ENCODE measurements at regions not wholly inside any gene's neighbourhood (a gene's known extent, or its start where the extent isn't known, plus 50 kb on each side); places are given as distances from the start of the nearest gene placed in this dataset.

DNA sequence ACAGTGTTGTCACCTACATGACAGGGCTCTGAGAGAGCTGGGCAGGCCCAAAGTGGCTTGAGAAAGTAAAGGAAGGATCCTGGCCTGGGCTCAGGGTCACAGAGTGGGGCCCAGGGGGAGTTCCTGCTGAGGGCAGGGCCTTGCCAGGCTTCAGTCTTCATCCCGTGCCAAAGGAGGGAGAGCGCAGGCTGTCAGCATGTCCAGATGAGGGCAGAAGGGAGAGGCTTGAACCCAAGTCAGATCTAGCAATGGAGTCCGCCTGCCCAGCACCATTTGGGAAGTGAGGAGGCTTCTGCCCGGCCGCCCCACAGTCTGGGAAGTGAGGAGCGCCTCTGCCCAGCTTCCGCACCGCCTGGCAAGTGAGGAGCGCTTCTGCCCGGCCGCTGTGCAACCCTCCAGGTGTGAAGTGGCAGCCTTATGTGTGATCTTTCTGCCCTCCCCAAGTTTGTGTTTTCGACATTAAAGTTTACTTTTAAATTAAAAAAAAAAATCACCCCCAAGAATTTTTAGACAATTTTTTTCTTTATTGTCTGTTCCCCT lies 303.6 kb upstream of the PROK2 start:
- in situ Hi-C loops (cut with MboI; ENCODE audit: low sequenced_read_pairs in 4 of 4) (no loop called here), intact Hi-C loops (cut with DNase I; ENCODE audit: low total_unique reads) (no loop called here)
- Histone ChIP-seq H3K9me3 (no peaks in the 10 kb centered on the region), H3K27me3 (no peaks in the 10 kb centered on the region), H3K4me3 (no peak overlapping the region), H3K36me3 (no peaks in the 10 kb centered on the region), H3K27ac (no peak overlapping the region), H3K4me1 (no peaks in the 10 kb centered on the region)
- no peak for TF ChIP-seq POLR2A (IDR thresholded peaks at IDR 0.05)
- TF ChIP-seq, protein P1, sequence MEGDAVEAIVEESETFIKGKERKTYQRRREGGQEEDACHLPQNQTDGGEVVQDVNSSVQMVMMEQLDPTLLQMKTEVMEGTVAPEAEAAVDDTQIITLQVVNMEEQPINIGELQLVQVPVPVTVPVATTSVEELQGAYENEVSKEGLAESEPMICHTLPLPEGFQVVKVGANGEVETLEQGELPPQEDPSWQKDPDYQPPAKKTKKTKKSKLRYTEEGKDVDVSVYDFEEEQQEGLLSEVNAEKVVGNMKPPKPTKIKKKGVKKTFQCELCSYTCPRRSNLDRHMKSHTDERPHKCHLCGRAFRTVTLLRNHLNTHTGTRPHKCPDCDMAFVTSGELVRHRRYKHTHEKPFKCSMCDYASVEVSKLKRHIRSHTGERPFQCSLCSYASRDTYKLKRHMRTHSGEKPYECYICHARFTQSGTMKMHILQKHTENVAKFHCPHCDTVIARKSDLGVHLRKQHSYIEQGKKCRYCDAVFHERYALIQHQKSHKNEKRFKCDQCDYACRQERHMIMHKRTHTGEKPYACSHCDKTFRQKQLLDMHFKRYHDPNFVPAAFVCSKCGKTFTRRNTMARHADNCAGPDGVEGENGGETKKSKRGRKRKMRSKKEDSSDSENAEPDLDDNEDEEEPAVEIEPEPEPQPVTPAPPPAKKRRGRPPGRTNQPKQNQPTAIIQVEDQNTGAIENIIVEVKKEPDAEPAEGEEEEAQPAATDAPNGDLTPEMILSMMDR (IDR thresholded peaks at IDR 0.05 in 4 of 5, conservative IDR thresholded peaks at IDR 0.05 in 1 of 5) = no peak
- ATAC-seq = no peak
- DNase-seq = no peak

DNA sequence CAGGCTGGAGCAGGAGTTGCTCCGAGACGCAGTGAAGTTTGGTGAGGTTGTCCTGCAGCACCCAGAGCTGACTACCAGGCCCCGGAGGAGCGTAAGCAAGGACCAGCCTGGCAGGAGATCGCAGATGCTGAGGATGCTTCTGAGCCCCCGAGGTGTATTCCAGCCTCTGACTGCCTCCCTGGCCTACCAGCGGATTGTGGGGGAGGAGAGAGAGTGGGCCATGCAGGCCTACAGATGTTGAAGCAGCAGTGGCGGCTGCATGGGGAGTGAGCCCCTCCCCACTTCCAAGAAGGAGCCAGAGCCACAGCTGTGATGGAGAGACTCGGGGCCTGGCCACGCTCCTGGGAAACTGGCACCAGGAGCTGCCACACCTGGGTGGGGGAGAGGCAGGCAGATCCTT lies 302.5 kb upstream of the PROK2 start:
- no peaks in the 10 kb centered on the region for H3K4me1 ChIP-seq
- no peaks in the 10 kb centered on the region for H3K9me3 ChIP-seq
- no peak overlapping the region for H3K27ac ChIP-seq
- ATAC-seq (no peak), DNase-seq (no peak)
- intact Hi-C loops (cut with DNase I; ENCODE audit: low total_unique reads) = no loop called here
- no peak overlapping the region for H3K4me3 ChIP-seq
- H3K36me3 ChIP-seq = no peaks in the 10 kb centered on the region
- H3K27me3 ChIP-seq = no peaks in the 10 kb centered on the region
- TF ChIP-seq POLR2A (IDR thresholded peaks at IDR 0.05) = no peak
- in situ Hi-C loops (cut with MboI; ENCODE audit: low sequenced_read_pairs in 4 of 4) = no loop called here

GRCh38 chr3:72086743-72087087 lies 301.8 kb upstream of the PROK2 start:
- DNase-seq (no peak), ATAC-seq (no peak)
- no peak for TF ChIP-seq POLR2A (IDR thresholded peaks at IDR 0.05)
- TF ChIP-seq, protein P1 (IDR thresholded peaks at IDR 0.05 in 4 of 5, conservative IDR thresholded peaks at IDR 0.05 in 1 of 5) = no peak
- in situ Hi-C loops (cut with MboI; ENCODE audit: low sequenced_read_pairs in 4 of 4) (no loop called here), intact Hi-C loops (cut with DNase I; ENCODE audit: low total_unique reads) (no loop called here)
- no peak overlapping the region for H3K27ac ChIP-seq
- no peaks in the 10 kb centered on the region for H3K36me3 ChIP-seq
- no peak overlapping the region for H3K4me3 ChIP-seq
- H3K9me3 ChIP-seq = no peaks in the 10 kb centered on the region
- no peaks in the 10 kb centered on the region for H3K27me3 ChIP-seq
- no peaks in the 10 kb centered on the region for H3K4me1 ChIP-seq

DNA sequence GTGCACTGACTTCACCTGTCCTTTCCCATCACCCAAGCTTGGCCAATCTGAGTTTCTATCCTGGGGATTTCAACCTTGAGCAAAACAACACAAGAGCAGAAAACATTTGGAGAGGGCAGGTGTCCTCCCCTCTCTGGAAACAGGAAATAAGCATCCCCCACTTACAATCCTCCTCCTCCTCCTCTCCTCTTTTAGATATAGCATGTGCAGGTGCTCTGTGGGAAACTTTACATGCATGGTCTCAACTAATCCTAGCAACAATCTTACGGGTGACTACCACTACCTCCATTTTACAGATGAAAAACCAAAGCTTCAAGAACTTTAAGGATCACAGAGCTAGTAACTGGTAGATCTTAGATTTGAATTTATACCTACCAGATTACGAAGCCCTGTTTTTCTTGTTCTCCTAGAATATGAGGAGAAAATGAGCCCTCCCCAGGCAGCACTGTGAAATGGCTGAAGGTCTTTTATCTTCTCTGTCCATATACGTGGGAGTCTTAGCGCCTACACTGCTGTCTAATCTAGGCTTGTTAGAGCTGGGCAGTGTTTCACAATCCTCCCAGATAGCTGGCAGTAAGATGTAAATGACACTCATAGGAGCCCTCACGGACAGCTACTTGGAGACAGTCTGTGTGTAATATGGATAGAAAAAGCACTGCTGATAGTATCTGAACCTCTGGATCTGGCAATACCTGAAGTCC lies 301.2 kb upstream of the PROK2 start:
- H3K4me1 ChIP-seq = no peaks in the 10 kb centered on the region
- no peak overlapping the region for H3K27ac ChIP-seq

GRCh38 chr3:72085036-72085435 lies 300.1 kb upstream of the PROK2 start:
- Histone ChIP-seq H3K27me3 (no peaks in the 10 kb centered on the region), H3K4me1 (no peaks in the 10 kb centered on the region), H3K36me3 (no peaks in the 10 kb centered on the region), H3K9me3 (no peaks in the 10 kb centered on the region), H3K27ac (no peak overlapping the region), H3K4me3 (no peak overlapping the region)
- in situ Hi-C loops (cut with MboI; ENCODE audit: low sequenced_read_pairs in 4 of 4) (no loop called here), intact Hi-C loops (cut with DNase I; ENCODE audit: low total_unique reads) (no loop called here)
- ATAC-seq (no peak), DNase-seq (no peak)
- TF ChIP-seq, protein P1 (IDR thresholded peaks at IDR 0.05 in 4 of 5, conservative IDR thresholded peaks at IDR 0.05 in 1 of 5) = no peak
- TF ChIP-seq POLR2A (IDR thresholded peaks at IDR 0.05) = no peak

More for the DNA sequence above, 301.2 kb upstream of the PROK2 start:
- in situ Hi-C loops (cut with MboI; ENCODE audit: low sequenced_read_pairs in 4 of 4) (no loop called here), intact Hi-C loops (cut with DNase I; ENCODE audit: low total_unique reads) (no loop called here)
- Histone ChIP-seq H3K27me3 (no peaks in the 10 kb centered on the region), H3K36me3 (no peaks in the 10 kb centered on the region), H3K4me3 (no peak overlapping the region), H3K9me3 (no peaks in the 10 kb centered on the region)
- no peak for DNase-seq
- no peak for TF ChIP-seq POLR2A (IDR thresholded peaks at IDR 0.05)
- TF ChIP-seq, protein P1 (IDR thresholded peaks at IDR 0.05 in 4 of 5, conservative IDR thresholded peaks at IDR 0.05 in 1 of 5) = no peak
- ATAC-seq = no peak

Measured in gastrocnemius medialis (tissue), 4 donors.